IPS DF 4.7 (cell line): ENCODE measurements at regions not wholly inside any gene's neighbourhood (a gene's known extent, or its start where the extent isn't known, plus 50 kb on each side); places are given as distances from the start of the nearest gene placed in this dataset.
"Not testable (repeated sequence)": the region's sequence is repeated elsewhere in the genome, so short reads cannot be mapped to it uniquely, and the experiment has no call there.

Source experiments
- DNase-seq: peaks from one replicate; pipeline ENCODE4 v3.0.0-alpha.2; 2013; ENCODE audit warnings: low spot score; ENCODE audit errors: extremely low read depth

DNA sequence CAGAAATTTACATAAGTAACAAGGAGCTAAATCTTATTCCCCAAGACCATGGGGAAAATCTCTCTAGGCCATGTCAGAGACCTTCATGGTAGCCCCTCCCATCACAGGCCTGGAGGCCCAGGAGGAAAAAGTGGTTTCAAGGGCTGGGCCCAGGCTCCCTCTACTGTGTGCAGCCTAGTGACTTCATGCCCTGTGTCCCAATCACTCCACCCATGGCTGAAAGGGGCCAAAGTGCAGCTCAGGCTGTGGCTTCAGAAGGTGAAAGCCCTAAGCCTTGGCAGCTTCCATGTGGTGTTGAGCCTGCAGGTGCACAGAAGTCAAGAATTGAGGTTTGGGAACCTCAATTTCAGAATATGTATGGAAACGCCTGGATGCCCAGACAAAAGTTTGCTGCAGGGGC lies 1612.7 kb upstream of the SLC39A10 start:
- DNase-seq = no peak

DNA sequence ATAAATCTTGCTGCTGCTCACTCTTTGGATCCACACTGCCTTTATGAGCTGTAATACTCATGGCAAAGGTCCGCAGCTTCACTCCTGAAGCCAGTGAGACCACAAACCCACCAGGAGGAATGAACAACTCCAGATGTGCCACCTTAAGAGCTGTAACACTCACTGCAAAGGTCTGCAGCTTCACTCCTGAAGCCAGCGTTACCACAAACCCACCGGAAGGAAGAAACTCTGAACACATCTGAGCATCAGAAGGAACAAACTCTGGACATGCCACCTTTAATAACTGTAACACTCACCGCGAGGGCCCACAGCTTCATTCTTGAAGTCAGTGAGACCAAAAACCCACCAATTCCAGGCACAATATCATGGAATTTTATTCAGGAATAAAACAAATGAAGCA lies 1635.9 kb upstream of the SLC39A10 start:
- DNase-seq = not testable (repeated sequence)

DNA sequence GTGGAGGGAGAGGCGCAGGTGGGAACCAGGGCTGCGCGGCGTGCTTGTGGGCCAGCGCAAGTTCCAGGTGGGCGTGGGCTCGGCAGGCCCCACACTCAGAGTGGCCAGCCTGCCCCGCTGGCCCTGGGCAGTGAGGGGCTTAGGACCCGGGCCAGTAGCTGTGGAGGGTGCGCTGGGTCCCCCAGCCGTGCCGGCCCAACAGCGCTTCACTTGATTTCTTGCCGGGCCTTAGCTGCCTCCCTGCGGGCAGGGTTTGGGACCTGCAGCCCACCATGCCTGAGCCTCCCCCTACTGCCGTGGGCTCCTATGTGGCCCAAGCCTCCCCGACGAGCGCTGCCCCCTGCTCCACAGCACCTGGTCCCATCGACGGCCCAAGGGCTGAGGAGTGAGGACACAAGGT lies 1636.9 kb upstream of the SLC39A10 start:
- DNase-seq = no peak

DNA sequence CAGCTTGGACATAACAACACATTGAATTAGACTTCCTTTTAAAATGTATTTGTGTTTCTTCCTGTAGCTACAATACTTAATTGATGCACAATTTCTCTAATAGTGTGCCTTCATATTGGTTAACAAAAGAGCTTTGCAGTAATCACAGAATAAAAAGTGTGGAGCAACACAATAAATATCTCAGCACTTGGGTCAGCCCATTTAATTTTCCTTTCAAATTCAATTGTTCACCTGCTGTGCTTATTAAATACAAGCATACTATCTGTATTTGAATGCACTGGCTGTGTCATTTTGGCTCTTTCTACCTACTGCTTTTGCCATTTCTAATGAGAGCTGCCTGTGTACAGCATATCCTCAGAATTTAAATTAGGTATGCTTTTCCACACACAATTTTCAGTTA lies 1641.3 kb upstream of the SLC39A10 start:
- no peak for DNase-seq

DNA sequence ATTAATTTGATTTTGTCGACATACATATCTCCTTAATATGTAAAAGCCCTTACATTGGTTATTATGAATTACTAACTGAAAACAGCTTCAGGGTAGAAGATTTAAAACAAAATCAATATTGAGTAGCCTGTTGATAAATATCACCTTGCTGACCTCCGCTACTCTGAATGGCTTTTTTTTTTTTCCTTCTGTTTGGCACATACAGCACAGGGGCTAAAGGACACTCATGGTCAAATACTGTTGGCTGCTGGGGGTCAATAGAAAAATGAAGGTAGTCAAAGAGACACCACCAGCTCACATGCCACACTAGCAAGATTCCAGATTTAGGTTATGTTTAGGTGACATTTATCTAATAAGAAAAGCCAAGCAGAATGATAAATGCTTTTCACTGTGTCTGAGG lies 1642.4 kb upstream of the SLC39A10 start:
- no peak for DNase-seq

DNA sequence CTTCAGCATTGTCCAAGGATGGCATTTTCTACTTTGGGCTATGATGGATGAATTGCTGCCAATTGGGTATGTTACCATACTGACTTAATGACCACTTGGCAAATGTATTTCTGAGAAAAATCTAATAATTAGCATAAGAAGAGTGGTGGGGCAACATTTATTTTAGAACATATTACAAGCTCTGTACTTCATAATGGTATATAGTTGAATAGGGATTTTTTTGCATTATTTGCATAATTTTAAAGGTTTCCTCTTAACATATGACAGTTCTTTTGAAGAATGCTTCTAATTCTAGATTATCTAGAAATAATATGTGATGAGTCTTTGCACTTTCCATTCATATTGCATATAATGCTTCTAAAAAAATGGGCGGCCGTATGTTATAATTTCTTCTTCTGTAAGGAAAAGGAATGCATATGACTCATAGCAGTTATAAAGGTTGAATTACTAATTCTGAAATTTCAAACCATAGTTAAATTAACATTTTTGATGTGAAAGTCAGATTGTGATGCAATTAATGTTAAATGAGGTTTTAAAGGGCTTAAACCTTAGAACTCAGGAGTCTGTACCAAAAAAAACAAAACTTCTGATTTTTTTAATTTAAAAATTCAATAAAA lies 1652.3 kb upstream of the SLC39A10 start:
- no peak for DNase-seq

DNA sequence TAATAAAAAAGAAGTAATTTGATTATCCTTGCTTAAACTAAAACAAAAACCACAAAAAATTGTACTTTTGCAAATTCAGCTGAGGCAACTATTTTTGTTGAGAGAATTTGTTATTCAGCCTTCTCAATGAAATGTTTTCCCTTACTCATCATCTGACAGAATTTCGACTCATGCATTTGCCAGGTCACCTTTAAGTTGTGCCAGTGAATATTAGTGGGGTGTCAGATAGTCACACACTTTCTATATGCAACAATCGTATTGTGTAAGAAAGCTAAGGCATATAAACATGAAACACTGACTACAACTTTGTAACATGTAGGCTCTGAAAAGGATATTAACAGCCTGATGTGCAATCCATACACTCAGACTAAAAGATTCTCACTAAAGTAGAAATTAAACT lies 1653.1 kb upstream of the SLC39A10 start:
- no peak for DNase-seq

DNA sequence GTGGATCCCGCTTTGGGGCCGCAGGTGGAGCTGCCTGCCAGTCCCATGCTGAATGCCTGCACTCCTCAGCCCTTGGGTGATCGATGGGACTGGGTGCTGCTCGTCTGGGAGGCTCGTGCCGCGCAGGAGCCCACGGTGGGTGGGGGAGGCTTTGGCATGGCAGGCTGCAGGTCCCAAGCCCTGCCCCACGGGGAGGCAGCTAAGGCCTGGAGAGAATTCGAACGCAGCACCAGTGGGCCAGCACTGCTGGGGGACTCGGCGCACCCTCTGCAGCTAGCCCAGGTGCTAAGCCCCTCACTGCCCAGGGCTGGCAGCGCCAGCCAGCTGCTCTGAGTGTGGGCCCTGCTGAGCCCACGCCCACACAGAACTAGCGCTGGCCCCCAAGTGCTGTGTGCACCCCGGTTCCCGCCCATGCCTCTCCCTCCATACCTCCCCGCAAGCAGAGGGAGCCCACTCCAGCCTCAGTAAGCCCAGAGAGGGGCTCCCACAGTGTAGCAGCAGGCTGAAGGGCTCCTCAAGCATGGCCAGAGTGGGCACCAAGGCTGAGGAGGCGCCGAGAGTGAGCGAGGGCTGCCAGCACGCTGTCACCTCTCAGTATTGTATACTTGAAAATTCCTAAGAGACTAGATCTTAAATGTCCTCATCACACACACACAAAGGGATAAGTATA lies 1654.2 kb upstream of the SLC39A10 start:
- DNase-seq = no peak

DNA sequence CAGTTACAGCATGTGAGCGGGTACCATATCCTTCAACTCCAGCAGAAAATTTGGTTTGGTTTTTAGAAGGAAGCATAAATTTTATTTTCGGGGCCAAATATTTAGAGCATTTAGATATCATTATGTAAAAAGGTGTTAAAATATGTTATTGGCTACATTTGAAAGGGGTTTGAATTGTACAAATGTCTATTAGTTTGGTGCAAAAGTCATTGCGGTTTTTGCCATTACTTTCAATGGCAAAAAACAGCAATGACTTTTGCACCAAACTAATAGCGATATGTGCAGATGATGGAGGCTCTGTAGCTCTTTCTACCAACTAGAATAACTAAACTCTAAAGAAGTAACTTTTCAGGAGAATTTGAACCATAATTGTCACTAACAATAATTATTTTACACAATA lies 1666.2 kb upstream of the SLC39A10 start:
- no peak for DNase-seq

DNA sequence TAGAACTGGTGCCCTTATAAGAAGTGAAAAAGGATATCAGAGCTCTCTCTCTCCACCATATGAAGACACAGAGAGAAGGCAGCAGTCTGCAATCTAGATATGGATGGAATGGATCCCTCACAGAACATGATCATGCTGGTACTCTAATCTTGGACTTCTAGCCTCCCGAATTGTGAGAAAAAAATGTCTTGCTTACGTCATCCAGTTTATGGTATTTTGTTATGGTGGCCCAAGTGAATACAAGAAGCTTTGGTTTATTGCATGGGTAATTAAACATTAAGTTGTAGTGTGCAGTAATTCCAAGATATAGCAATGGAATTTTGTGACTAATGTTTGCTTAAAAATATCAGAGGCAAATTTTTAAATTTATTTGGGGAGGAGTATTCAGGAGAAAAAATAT lies 1667.4 kb upstream of the SLC39A10 start:
- DNase-seq = no peak

DNA sequence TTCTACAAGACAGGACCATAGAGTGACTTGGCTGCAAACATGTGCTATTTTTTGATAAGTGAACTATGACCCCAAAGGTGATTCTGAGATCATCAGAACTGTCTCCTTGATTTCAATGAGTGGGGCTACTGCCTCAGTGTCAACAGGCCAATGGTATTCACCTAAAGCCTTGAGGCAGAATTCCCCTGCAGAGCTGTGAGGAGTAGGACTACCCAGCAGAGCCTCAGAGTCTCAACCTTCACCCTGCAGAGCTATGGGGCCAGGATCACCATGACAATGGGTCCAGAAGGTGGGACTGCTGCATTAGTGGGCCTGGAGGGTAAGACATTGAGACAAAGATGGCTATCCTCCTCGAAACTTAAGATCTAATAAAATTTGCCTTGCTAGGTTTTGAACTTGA lies 1668.2 kb upstream of the SLC39A10 start:
- DNase-seq = no peak

DNA sequence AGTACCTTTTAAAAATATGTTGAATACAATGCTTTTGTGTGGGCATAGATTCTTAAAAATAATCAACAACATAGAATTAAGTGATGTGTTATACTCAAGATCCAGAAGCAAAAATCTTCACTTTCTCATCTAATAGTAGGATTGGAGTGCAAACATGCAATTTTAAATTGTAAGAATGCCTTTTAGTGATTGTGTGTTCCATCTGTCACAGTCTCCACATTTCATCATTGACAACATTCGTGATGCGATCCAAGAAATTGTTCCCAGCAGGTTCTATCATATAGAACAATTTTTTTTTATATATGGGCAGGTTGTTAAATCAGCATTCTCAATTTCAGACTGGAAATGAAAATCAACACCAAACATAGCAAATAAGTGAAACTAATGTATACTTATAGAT lies 1671.8 kb upstream of the SLC39A10 start:
- DNase-seq = no peak

DNA sequence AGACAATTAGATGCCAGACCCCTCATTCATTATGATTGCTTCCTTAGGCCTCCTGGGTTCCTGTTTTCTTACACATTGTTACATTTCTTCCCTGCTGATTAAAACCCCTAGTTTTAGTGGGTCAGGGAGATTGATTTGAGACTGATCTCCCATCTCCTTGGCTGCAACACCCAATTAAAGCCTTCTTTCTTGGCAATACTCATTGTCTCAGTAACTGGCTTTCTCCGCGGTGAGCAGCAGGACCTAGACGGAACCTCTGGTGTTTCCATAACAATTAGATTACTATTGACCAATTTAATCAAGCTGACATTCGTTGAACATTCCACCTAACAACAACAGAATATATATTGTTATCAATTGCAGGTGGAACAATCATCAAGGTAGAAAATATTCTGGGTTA lies 1676.4 kb upstream of the SLC39A10 start:
- no peak for DNase-seq

DNA sequence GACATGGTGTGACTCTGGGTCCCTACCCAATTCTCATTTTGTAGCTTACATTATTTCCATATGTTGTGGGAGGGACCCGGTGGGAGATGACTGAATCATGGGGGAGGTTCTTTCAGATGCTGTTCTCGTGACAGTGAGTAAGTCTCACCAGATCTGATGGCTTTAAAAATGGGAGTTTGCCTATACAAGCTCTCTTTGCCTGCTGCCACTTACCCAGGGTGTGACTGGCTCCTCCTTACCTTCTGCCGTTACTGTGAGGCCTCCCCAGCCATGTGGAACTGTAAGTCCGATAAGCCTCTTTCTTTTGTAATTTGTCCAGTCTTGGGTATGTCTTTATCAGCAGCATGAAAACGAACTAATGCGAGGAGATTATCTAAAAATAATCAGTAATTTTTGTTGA lies 1683.2 kb upstream of the SLC39A10 start:
- DNase-seq = no peak

DNA sequence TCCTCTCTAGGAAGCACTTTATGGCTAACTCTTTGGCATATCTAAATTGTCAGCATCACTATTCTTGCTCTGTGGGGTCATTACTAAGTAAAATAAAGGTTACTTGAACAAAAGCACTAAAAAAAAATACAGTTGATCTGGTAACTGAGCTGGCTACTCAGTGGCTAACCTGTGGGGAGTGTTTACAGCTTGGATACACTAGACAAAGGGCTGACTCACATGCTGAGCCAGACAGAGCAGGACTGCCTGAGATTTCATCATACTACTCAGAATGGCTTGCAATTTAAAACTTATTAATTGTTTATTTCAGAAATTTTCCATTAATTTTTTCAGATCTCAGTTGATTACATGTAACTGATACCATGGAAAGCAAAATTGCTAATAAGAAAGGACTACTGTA lies 1690.4 kb upstream of the SLC39A10 start:
- DNase-seq = peak; percentile 44

DNA sequence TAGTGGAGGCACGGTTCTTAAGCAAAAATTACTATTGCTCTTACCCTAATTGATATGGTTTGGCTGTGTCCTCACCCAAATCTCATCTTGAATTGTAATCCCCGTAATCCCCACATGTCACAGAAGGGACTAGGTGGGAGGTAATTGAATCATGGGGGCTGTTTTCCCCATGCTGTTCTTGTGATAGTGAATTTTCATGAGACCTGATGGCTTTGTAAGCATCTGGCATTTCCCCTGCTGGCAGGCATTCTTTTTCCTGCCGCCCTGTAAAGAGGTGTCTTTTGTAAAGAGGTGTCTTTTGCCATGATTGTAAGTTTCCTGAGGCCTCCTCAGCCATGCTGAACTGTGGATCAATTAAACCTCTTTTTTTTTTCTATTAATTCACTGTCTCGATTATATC lies 1691.8 kb upstream of the SLC39A10 start:
- peak; percentile 28 for DNase-seq

DNA sequence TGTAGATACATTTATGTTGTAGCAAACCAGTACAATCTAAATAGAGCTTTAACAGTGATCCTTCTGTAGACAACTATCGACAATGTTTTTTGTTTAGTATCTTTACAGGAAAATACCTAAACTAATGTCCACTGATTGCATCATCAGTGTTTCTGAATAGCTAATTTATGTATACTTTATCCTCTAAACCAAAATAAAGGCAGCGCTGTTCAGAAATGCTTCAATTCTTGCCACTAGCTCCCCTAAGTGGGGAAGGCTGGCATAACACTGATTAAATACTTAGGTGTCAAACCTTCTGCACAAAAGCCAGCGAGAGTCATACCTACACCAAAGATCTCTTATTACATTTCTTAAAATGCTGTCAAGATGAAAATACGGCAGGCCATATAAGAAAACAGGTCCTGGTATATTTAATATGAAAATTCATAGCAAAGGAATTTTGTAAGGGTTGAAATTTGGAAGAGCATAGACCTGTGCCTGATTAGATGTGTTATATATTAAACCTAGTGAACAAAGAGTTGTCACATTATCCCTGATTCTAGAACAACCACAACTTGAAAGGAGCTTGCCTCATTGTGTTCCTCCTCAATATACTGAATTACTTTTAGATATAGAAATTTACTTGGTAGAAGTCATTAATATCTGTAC lies 1693.4 kb upstream of the SLC39A10 start:
- DNase-seq = no peak

DNA sequence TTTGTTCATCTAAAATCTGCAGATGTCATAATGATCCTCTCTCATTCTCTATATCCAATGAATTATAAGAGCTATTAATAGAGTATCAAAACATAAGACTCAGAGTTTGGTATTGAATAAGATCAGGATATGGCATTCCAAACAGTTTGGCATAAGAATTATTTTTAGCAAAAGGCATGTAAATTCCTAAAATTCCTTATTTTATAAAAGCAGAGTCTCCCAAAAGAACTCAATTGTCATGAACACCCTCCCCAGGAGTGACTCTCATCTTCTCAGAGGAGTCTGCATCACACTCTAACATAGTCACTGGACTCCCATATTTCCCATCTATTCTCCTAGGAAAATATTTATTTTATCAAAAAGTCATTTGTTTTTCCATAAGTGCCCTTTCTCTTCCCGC lies 1710.2 kb upstream of the SLC39A10 start:
- DNase-seq = no peak

DNA sequence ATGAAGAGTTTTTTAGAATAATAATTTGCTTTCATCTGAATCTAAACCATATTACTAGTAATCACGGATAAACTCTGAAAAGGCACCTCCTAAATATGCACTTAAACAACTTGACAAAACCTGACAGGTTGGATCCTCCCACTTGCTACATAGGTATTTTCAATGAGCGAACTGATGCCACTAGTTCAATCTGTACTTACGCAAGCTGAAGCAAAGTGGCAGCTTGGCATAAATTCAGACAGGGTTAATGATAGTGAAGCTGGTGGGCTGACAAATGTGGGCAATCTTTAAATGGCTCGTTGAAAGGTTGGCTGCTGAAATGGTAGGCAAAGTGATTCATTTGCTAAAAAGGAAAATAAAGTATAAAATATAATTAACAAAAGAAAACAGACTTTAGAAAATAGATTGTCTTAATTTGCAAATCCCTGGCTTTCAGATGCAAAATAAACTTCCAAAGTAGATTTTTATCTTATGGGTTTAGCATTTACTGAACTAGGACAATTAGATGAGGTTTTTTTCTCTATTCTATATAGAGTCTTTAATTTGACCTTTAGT lies 1713.5 kb upstream of the SLC39A10 start:
- no peak for DNase-seq

DNA sequence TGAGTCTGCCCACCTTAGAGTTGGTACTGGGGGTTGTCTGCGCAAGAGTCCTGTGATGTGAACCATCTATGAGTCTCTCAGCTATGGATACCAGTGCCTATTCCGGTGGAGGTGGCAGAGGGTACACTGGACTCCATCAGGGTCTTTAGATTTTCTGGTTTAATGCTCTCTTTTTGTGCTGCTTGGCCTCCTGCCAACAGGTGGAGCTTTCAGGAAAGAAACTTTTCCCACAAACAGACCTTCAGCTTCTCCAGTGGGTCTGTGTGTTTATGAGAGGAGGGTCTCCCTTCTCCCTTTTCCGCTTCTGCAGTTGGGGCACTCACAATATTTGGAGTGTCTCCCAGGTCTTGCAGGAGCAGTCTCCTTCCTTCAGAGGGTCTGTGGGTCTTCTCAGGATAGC lies 1721.9 kb upstream of the SLC39A10 start:
- DNase-seq = no peak

DNA sequence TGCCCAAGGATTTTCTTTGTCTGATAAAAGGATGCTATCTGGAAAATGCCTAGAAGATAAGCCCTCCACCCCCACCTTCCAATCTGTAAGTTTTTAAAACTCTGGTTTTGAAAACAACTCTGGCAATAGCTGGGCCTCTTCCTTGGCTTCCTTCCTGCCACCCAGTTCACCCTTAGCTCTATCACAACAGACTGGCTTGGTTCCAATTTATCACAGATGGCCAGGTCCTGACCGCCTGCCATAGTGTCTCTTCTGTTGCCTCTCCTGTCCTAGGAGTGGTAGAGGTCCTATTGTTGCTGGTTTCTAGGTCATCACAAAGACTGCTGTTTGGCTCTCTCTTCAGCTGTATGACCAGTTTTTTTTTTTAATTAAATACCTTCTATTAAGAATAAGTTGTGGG lies 1727.9 kb upstream of the SLC39A10 start:
- no peak for DNase-seq

DNA sequence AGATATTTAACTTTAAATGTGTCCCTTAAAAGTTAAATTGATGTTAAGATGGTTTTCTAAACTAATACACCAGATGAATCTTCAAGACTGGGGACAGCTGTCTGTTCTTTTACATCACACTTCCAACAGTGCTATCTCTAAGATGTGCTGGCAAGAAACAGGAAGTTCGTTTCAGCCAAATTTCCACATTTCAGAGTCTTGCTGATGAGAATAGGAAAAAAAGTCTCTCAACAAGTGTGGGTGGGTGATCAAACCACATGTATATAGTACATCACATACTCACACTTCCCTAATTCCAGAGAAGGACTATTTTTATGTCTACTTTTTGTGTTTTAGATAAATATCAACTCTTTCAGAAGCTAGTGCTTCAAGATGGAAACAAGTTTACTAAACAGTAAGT lies 1712.8 kb upstream of the TMEFF2 start:
- DNase-seq = no peak

DNA sequence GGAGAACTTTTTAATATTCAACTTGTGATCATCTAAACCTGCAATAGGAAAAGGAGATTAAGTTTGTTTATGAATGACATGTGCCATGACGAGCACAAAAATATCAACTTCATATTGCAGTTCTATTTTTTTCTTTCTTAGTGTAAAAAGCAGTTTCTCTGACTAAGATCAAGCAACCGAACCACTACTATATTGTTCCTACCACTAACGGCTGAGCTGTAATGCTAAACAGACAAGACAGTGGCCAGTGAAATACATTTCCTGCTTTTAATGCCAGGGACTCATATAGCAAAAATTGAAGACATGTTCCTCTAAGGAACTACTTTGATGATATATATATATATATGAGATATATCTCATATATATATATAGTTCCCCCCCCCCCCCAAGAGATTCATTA lies 1705.6 kb upstream of the TMEFF2 start:
- no peak for DNase-seq
